Stomach (tissue), 4 donors: ENCODE measurements at regions not wholly inside any gene's neighbourhood (a gene's known extent, or its start where the extent isn't known, plus 50 kb on each side); places are given as distances from the start of the nearest gene placed in this dataset.

Experiments
- CTCF ChIP-seq, 7 experiments: fragments of 450-650 bp in 4 of 7; fragments of 200-600 bp in 3 of 7; sonication (generic) in 3 of 7; IDR thresholded peaks; one replicate each; pipeline ENCODE4 v1.5.1; 2016 to 2019; ENCODE audit warnings: antibody characterized with exemption in 7 of 7, control low read depth in 2 of 7, mild to moderate bottlenecking in 1 of 7
- POLR2A ChIP-seq, 4 donors: fragments of 450-650 bp; IDR thresholded peaks; one replicate each; pipeline ENCODE4 v1.6.1; 2016; ENCODE audit warnings: antibody characterized with exemption in 4 of 4, control low read depth in 2 of 4, mild to moderate bottlenecking in 1 of 4, moderate library complexity in 1 of 4
- POLR2AphosphoS5 ChIP-seq, 3 donors: sonication (generic); formaldehyde crosslinking; IDR thresholded peaks; one replicate each; pipeline ENCODE4 v1.6.1; 2016; ENCODE audit warnings: antibody characterized with exemption in 3 of 3

GRCh38 chr5:74146796-74147195 is 493.7 kb downstream of the ENC1 start:
- no peak for TF ChIP-seq POLR2AphosphoS5 (IDR thresholded peaks at IDR 0.05)
- no peak for TF ChIP-seq CTCF (IDR thresholded peaks at IDR 0.05)
- no peak for TF ChIP-seq POLR2A (IDR thresholded peaks at IDR 0.05)
